Stimulated activated memory B cell treated with anti-CD40 and anti-IgM and Interleukin-4, amounts not matched to agents 10 μg/mL and 1 μg/mL and 100 μg/mL, for 72 hours (primary cell): ENCODE measurements at regions not wholly inside any gene's neighbourhood (a gene's known extent, or its start where the extent isn't known, plus 50 kb on each side); places are given as distances from the start of the nearest gene placed in this dataset.
"Not testable (repeated sequence)": the region's sequence is repeated elsewhere in the genome, so short reads cannot be mapped to it uniquely, and the experiment has no call there.

Source experiments
- ATAC-seq: fragments of 150-1000 bp; cut with Tn5 transposase; 2 replicates; pipeline ENCODE4 v1.10.0; 2021
- H3K27ac Mint-ChIP-seq: one replicate; pipeline ENCODE4 v1.8.0; 2022; ENCODE audit warnings: mild to moderate bottlenecking, mixed read lengths
- H3K27me3 Mint-ChIP-seq: one replicate; pipeline ENCODE4 v1.8.0; 2022; ENCODE audit warnings: mixed read lengths
- H3K36me3 Mint-ChIP-seq: one replicate; pipeline ENCODE4 v1.8.0; 2022; ENCODE audit warnings: mixed read lengths
- H3K4me1 Mint-ChIP-seq: one replicate; pipeline ENCODE4 v1.8.0; 2022; ENCODE audit warnings: mixed read lengths
- H3K4me3 Mint-ChIP-seq: one replicate; pipeline ENCODE4 v1.8.0; 2022; ENCODE audit warnings: mild to moderate bottlenecking, moderate library complexity, mixed read lengths
- H3K9me3 Mint-ChIP-seq: one replicate; pipeline ENCODE4 v1.8.0; 2022; ENCODE audit warnings: mixed read lengths

DNA sequence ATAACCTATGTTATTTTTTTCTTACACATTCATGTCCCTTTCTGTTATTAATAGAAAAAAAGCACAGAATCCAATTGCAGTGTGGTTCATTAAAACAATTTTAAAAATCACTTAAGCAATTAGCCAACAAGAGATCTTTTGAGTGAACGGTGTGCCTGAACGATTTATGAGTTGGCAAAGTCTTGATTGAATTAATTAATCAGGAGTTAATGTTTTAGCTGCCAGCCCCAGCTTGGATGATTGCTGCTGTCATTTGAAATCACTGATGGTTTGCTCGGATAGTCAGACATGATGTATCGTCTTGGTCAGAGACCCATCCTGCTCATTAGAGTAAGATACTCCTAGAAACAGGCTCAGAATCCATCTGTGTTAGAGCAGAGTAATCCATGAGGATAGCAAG, 158.3 kb upstream of the GALNT2 start:
- no peak overlapping the region for H3K4me3 Mint-ChIP-seq
- no peaks in the 10 kb centered on the region for H3K9me3 Mint-ChIP-seq
- no peak overlapping the region for H3K27ac Mint-ChIP-seq
- H3K36me3 Mint-ChIP-seq, result no peaks in the 10 kb centered on the region
- no peak for ATAC-seq
- peaks cover 9% of the 10 kb centered on the region for H3K27me3 Mint-ChIP-seq
- no peaks in the 10 kb centered on the region for H3K4me1 Mint-ChIP-seq

DNA sequence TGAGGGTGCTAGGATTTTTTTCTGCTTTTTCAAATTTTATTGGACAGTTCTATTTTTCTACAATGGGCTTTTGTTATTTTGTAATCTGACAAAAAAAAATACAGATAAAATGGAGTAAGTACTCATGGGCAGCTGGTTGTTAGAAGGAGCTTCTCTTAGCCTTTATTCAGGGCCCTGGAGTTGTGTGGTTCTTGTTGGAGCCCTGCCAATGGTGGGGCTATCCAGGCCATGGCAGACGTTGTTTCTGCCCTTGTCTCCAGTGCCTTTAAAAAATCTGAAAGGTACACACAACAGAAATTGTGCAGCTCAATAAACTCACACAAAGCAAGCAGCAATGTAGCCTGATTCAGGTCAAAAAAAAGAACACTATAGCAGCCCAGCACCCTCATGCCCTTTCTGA, 153.5 kb upstream of the GALNT2 start:
- H3K4me3 Mint-ChIP-seq, result no peak overlapping the region
- H3K36me3 Mint-ChIP-seq, result no peaks in the 10 kb centered on the region
- H3K4me1 Mint-ChIP-seq, result no peaks in the 10 kb centered on the region
- H3K27ac Mint-ChIP-seq, result no peak overlapping the region
- no peaks in the 10 kb centered on the region for H3K27me3 Mint-ChIP-seq
- no peak for ATAC-seq
- no peaks in the 10 kb centered on the region for H3K9me3 Mint-ChIP-seq

DNA sequence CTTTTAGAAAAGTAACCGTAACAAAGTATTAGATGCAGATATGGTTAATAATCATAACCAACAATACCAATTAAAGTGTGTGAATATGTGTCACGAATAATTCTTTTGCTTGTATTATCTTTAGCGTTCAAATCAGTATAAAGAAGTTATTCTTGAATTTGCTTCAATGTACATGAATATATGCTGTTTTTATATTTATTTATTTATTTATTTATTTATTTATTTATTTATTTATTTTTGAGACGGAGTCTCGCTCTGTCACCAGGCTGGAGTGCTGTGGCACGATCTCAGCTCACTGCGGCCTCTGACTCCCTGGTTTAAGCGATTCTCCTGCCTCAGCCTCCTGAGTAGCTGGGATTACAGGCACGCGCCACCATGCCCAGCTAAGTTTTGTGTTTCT, 147.6 kb upstream of the GALNT2 start:
- not testable (repeated sequence) for H3K27ac Mint-ChIP-seq, H3K4me1 Mint-ChIP-seq, ATAC-seq, H3K27me3 Mint-ChIP-seq, H3K36me3 Mint-ChIP-seq, H3K9me3 Mint-ChIP-seq, H3K4me3 Mint-ChIP-seq

DNA sequence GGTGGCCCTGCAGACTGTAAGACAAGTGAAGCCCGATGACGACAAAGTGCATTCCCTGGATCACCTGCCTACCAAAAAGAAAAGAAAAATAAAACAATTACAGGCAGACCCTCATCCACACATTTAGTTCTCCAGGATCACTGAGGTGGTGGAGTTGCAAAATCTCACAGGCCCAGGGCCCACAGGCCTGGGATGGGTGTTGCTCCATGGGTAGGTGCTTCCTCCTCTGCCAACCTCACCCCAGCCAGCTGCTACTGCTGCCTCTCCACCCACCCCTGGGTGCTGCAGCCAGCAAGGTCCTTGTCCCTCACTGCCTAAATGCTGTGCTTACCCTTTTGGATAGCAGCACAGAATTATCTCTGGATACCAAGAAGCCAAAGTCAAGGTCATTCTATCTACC, 146.4 kb upstream of the GALNT2 start:
- Mint-ChIP-seq H3K4me1 (no peaks in the 10 kb centered on the region), H3K4me3 (no peak overlapping the region), H3K27me3 (peaks cover 13% of the 10 kb centered on the region), H3K9me3 (no peaks in the 10 kb centered on the region), H3K27ac (no peak overlapping the region), H3K36me3 (no peaks in the 10 kb centered on the region)
- ATAC-seq, result no peak

DNA sequence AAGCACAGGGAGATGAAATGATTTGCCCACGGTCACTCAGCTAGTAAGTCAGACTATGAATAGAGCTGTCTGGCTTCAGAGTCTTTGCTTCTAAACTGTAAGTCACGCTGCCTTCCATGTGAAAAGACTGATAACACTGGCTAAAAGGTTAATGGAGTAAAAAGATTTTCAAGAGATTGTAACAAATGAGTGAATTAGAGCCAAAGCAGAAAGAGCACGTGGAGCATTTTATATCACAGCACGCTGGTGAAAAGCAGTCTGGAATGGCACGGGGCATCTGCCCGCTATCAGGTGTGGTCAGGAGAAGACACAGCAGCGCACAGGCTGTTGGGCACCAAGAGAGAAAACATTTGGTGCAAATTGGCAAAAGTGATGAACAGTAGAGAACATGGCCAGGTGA, 144.8 kb upstream of the GALNT2 start:
- no peak for ATAC-seq
- H3K4me1 Mint-ChIP-seq, result no peaks in the 10 kb centered on the region
- H3K9me3 Mint-ChIP-seq, result no peaks in the 10 kb centered on the region
- H3K36me3 Mint-ChIP-seq, result no peaks in the 10 kb centered on the region
- no peak overlapping the region for H3K27ac Mint-ChIP-seq
- no peak overlapping the region for H3K4me3 Mint-ChIP-seq
- H3K27me3 Mint-ChIP-seq, result peaks cover 13% of the 10 kb centered on the region

DNA sequence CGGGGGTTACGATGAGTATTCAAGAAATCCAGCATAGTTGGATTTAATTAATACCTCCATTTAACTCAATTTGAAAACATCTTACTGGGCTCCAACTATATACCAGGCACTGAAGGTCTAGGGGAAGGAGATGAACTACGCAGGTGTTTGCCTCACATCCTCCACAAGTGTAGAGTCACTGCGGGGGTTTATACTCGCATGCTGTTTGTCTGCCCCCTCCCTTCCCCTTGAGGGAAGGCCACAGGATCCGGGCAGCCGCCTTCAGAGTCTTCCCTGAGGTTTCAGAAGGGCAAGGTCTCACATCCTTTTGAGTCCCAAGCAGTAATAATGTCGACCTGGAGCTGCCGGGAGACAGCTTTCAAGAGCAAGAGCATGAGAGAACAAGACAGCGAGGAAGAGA, 142.4 kb upstream of the GALNT2 start:
- Mint-ChIP-seq H3K27ac (no peak overlapping the region), H3K4me1 (no peaks in the 10 kb centered on the region)

DNA sequence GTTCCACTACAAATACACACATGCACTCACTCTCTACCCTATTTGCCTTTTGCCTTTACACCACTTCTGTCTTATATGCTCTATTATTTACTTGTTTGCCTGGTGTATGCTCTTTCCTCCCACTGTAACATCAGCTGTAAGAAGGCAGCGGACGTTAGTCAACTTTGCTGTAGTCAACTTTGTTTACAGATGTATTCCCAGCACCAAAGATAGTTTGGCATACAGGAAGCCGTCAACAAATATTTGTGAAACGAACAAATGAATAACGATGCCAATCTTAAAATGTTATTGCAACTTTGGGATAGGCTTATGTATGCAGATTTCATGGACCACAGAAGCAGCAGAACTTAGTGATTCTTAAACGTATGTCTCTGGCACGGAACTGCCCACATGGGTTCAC, 138.3 kb upstream of the GALNT2 start:
- Mint-ChIP-seq H3K27ac (no peak overlapping the region), H3K27me3 (peaks cover 36% of the 10 kb centered on the region), H3K36me3 (no peaks in the 10 kb centered on the region), H3K4me3 (no peak overlapping the region), H3K4me1 (no peaks in the 10 kb centered on the region), H3K9me3 (no peaks in the 10 kb centered on the region)
- ATAC-seq, result no peak

More for the DNA sequence above, 142.4 kb upstream of the GALNT2 start:
- H3K9me3 Mint-ChIP-seq, result no peaks in the 10 kb centered on the region
- no peak for ATAC-seq
- H3K4me3 Mint-ChIP-seq, result no peak overlapping the region
- no peaks in the 10 kb centered on the region for H3K36me3 Mint-ChIP-seq
- peaks cover 23% of the 10 kb centered on the region for H3K27me3 Mint-ChIP-seq

DNA sequence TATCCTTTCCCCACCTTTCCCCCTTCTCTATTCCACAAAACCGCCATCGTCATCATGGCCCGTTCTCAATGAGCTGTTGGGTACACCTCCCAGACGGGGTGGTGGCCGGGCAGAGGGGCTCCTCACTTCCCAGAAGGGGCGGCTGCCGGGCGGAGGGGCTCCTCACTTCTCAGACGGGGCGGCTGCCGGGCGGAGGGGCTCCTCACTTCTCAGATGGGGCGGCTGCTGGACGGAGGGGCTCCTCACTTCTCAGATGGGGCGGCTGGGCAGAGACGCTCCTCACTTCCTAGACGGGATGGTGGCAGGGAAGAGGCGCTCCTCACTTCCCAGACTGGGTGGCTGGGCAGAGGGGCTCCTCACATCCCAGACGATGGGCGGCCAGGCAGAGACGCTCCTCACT, 135.3 kb upstream of the GALNT2 start:
- H3K4me1 Mint-ChIP-seq, H3K36me3 Mint-ChIP-seq, H3K9me3 Mint-ChIP-seq, H3K27ac Mint-ChIP-seq, H3K4me3 Mint-ChIP-seq, ATAC-seq: not testable (repeated sequence)
- H3K27me3 Mint-ChIP-seq, result peaks cover 23% of the 10 kb centered on the region

DNA sequence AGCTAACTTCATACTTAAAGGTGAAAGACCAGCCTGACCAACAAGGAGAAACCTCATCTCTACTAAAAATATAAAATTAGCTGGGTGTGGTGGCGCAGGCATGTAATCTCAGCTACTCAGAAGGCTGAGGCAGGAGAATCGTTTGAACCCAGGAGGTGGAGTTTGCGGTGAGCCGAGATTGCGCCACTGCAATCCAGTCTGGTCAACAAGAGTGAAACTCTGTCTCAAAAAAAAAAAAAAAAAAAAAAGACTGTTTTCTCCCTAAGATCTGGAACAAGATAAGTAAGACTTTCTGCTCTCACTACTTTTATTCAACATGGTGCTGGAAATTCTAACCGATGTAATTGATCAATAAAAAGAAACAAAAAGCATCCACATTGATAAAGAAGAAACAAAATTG, 131.9 kb upstream of the GALNT2 start:
- H3K36me3 Mint-ChIP-seq, H3K27ac Mint-ChIP-seq, ATAC-seq, H3K4me1 Mint-ChIP-seq, H3K4me3 Mint-ChIP-seq, H3K9me3 Mint-ChIP-seq: not testable (repeated sequence)
- peaks cover 18% of the 10 kb centered on the region for H3K27me3 Mint-ChIP-seq

DNA sequence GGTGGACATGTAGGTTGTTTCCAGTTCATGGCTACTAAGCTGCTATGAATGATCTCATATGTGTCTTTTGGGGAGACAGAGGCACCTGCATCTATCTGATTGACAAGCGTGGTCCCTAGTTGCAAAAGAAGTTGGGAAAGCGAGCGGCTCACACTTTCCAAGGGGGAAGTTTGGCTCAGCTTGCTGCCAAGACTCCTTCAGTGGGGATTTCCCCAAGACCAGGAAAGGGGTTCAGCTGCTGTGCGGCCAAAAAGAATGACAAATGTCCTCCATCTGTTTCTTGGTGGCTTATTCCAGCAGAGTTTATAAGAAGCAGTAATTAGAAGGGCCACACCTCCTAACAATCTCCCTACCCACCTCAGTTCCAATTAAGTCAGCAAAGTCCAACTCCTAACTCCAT, 128.5 kb upstream of the GALNT2 start:
- H3K36me3 Mint-ChIP-seq, result no peaks in the 10 kb centered on the region
- peaks cover 10% of the 10 kb centered on the region for H3K27me3 Mint-ChIP-seq
- ATAC-seq, result no peak
- H3K27ac Mint-ChIP-seq, result no peak overlapping the region
- no peaks in the 10 kb centered on the region for H3K9me3 Mint-ChIP-seq
- H3K4me3 Mint-ChIP-seq, result no peak overlapping the region
- no peaks in the 10 kb centered on the region for H3K4me1 Mint-ChIP-seq

DNA sequence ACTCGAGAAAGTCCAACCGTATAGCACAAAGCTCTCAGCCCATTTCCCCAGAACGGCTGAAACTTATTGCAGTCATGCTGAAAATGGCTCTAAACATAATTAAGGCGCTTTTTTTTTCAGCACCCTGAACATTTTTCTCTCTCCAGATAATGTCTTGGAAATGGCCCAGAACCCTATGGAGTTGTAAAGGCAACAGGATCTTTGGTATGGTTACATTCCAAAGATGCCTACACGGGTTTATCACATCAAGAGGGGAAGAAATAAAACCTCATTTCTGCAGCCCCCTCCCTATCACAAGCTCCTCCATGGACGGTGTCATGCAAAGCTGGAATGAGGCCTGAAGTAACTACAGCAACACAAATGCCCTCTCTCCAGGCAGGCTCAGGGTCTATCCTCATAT, 126.4 kb upstream of the GALNT2 start:
- no peak for ATAC-seq
- Mint-ChIP-seq H3K4me1 (no peaks in the 10 kb centered on the region), H3K9me3 (no peaks in the 10 kb centered on the region), H3K27ac (no peak overlapping the region), H3K4me3 (no peak overlapping the region), H3K36me3 (no peaks in the 10 kb centered on the region), H3K27me3 (peaks cover 10% of the 10 kb centered on the region)

DNA sequence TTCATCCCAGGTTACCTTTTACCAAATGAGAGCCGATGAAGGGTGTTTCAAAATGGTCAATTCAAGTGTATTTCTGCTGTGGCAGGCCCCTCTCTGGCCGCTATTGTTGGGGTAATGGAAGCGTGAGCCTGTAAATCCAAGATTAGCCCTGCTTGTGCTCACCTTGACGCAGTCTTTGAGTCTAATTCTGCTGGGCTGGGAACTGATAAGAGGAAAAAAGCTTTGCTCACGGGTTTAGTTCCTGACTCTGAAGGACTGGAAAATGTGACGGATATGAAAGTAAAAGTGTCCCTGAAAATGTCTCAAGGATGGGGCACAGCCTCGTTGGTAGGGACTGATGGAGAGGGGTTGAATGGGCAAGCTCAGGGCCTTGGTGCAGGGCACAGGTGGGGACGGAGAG, 125.9 kb upstream of the GALNT2 start:
- no peaks in the 10 kb centered on the region for H3K9me3 Mint-ChIP-seq
- no peaks in the 10 kb centered on the region for H3K36me3 Mint-ChIP-seq
- ATAC-seq, result no peak
- H3K4me3 Mint-ChIP-seq, result no peak overlapping the region
- H3K4me1 Mint-ChIP-seq, result no peaks in the 10 kb centered on the region
- peaks cover 10% of the 10 kb centered on the region for H3K27me3 Mint-ChIP-seq
- H3K27ac Mint-ChIP-seq, result no peak overlapping the region

DNA sequence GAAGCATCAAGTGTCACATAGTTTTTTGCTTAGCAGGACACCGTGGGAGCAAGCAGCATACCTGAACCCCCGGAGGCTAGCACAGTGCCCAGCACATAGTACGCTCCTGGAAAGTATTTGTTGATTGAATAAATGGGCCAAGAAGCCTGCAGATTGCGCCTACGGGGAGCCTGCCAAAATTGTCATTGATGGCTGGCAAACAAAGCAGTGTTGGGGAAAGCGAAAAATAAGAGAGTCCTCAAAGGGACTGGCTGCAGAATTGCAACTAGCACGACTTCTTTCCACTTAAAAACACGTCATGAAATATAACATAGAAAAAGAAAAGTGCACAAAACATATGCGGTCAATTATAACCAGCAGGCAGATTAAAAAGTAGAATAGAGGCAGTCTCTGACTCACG, 125.2 kb upstream of the GALNT2 start:
- no peak for ATAC-seq
- Mint-ChIP-seq H3K27ac (no peak overlapping the region), H3K36me3 (no peaks in the 10 kb centered on the region), H3K4me3 (no peak overlapping the region), H3K4me1 (no peaks in the 10 kb centered on the region), H3K27me3 (peaks cover 10% of the 10 kb centered on the region), H3K9me3 (no peaks in the 10 kb centered on the region)

DNA sequence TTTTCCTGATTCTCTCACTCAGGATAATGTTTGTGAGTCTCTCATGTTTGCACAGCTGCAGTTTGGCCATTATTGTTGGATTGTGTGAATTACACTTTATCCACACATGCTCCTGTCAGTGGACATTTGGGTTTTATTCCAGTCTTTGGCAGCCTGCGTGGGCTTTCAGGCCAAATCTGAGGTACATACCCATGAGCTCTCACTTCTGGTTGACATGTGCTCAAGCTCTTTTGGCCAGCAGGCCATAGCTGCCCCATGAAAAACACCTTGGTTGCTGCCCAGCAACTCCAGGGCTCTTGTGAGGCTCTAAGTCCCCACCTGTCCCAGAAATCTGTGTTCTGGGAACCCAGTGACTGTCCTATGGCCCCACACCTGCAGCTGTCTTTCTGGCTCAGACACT, 124.5 kb upstream of the GALNT2 start:
- Mint-ChIP-seq H3K36me3 (no peaks in the 10 kb centered on the region), H3K27ac (no peak overlapping the region), H3K4me1 (no peaks in the 10 kb centered on the region), H3K4me3 (no peak overlapping the region), H3K9me3 (no peaks in the 10 kb centered on the region), H3K27me3 (peaks cover 10% of the 10 kb centered on the region)
- no peak for ATAC-seq

DNA sequence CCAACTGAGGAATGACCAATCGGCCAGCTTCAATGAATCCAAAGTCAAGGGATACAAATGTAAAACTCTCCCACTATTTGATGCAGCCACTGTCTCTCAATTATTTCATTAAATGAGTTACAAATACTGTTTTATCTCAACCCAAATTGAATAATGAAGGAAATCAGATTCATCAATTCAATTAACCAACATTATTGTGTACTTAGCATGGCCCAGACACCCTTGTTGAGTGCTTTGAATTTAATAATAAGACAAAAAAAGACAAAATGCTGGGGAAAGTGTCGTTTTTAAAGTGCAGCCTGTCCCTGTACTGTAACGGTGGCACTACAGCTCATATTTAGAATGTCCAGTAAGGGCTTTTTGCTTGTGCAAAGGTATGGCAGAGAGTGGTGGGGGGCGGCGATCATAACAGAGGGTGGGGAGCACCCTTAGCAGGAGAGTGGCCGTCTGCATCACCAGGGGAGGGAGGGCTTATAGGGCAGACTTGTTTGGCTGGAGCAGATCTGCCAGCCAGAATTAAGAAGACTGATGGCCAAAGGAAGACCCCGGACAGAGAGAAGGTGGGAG, 123.8 kb upstream of the GALNT2 start:
- peaks cover 10% of the 10 kb centered on the region for H3K27me3 Mint-ChIP-seq
- no peak overlapping the region for H3K4me3 Mint-ChIP-seq
- no peaks in the 10 kb centered on the region for H3K4me1 Mint-ChIP-seq
- H3K27ac Mint-ChIP-seq, result no peak overlapping the region
- H3K36me3 Mint-ChIP-seq, result no peaks in the 10 kb centered on the region
- H3K9me3 Mint-ChIP-seq, result no peaks in the 10 kb centered on the region
- no peak for ATAC-seq

DNA sequence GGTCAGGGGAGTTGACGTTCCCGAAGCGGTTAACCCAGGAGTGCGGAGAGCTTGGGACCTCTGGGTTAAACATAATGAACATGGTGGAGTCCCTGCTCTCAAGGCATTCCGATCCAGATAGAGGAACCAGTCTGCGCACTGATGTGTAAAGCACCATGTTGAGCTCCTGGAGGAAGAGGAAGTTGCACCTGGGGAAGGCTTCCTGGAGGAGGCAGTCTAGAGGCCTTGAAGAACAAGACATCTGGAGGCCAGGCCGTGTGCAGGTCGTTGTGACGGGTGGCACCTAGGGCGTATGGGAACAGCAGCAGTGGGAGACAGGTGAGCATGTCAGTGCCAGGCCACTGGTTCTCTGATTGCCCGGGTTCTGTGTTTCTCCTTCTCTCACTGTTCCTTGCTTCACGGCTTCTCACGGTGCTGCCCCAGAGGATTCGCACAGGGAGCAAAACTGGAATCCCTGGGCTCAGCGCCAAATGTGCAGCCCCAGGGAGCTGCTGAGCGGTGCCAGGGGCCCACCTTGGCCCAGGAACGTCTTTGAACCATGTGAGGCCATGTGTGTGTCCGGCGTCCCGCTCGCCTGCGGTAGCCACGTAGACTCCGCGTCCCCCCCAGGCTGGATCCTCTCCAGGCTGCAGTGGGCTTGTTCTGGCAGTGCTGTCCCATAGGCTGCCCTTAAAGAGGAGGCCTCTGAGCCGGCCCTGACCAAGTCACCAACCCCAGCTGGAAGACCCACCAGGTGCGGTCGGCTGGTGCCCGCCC, 122.9 kb upstream of the GALNT2 start:
- H3K36me3 Mint-ChIP-seq, result no peaks in the 10 kb centered on the region
- no peak overlapping the region for H3K27ac Mint-ChIP-seq
- H3K27me3 Mint-ChIP-seq, result peaks cover 10% of the 10 kb centered on the region
- H3K4me3 Mint-ChIP-seq, result no peak overlapping the region
- no peaks in the 10 kb centered on the region for H3K4me1 Mint-ChIP-seq
- H3K9me3 Mint-ChIP-seq, result no peaks in the 10 kb centered on the region
- no peak for ATAC-seq
